ENCODE measurements at regions not wholly inside any gene's neighbourhood (a gene's known extent, or its start where the extent isn't known, plus 50 kb on each side); places are given as distances from the start of the nearest gene placed in this dataset.

- Histone ChIP-seq H3K9me3 (replicated peaks) (no peaks in the 10 kb centered on the region), H3K27ac (no peak overlapping the region), H3K27me3 (replicated peaks) (no peaks in the 10 kb centered on the region), H3K4me1 (replicated peaks) (no peaks in the 10 kb centered on the region), H3K4me3 (no peak overlapping the region), H3K36me3 (no peaks in the 10 kb centered on the region)
- DNase-seq (ENCODE audit: low read depth in 1 of 2, low spot score in 2 of 2) = no peak
Measured at GRCh38 chr9:18037981-18038380, 436.0 kb upstream of the ADAMTSL1 start.

- Histone ChIP-seq H3K4me3 (no peak overlapping the region), H3K36me3 (no peaks in the 10 kb centered on the region), H3K4me1 (replicated peaks) (no peaks in the 10 kb centered on the region), H3K27me3 (replicated peaks) (no peaks in the 10 kb centered on the region), H3K9me3 (replicated peaks) (no peaks in the 10 kb centered on the region), H3K27ac (no peak overlapping the region)
- no peak for DNase-seq (ENCODE audit: low read depth in 1 of 2, low spot score in 2 of 2)
Measured at GRCh38 chr9:18040327-18040726, 433.6 kb upstream of the ADAMTSL1 start.

GRCh38 chr9:18043978-18044377 lies 430.0 kb upstream of the ADAMTSL1 start:
- Histone ChIP-seq H3K4me1 (replicated peaks) (no peaks in the 10 kb centered on the region), H3K4me3 (no peak overlapping the region), H3K27ac (no peak overlapping the region), H3K27me3 (replicated peaks) (no peaks in the 10 kb centered on the region), H3K9me3 (replicated peaks) (no peaks in the 10 kb centered on the region), H3K36me3 (no peaks in the 10 kb centered on the region)
- DNase-seq (ENCODE audit: low read depth in 1 of 2, low spot score in 2 of 2) = no peak

GRCh38 chr9:18045326-18045725 lies 428.6 kb upstream of the ADAMTSL1 start:
- H3K27ac ChIP-seq = no peak overlapping the region
- H3K36me3 ChIP-seq = no peaks in the 10 kb centered on the region
- DNase-seq (ENCODE audit: low read depth in 1 of 2, low spot score in 2 of 2) = no peak
- no peaks in the 10 kb centered on the region for H3K4me1 ChIP-seq (replicated peaks)
- no peaks in the 10 kb centered on the region for H3K27me3 ChIP-seq (replicated peaks)
- no peaks in the 10 kb centered on the region for H3K9me3 ChIP-seq (replicated peaks)
- H3K4me3 ChIP-seq = no peak overlapping the region

- DNase-seq (ENCODE audit: low read depth in 1 of 2, low spot score in 2 of 2) = no peak
- Histone ChIP-seq H3K36me3 (no peaks in the 10 kb centered on the region), H3K27ac (no peak overlapping the region), H3K9me3 (replicated peaks) (no peaks in the 10 kb centered on the region), H3K4me3 (no peak overlapping the region), H3K4me1 (replicated peaks) (no peaks in the 10 kb centered on the region), H3K27me3 (replicated peaks) (no peaks in the 10 kb centered on the region)
Measured at GRCh38 chr9:18046068-18046467, 427.9 kb upstream of the ADAMTSL1 start.

GRCh38 chr9:18051638-18052037 lies 422.3 kb upstream of the ADAMTSL1 start:
- Histone ChIP-seq H3K4me3 (no peak overlapping the region), H3K4me1 (replicated peaks) (no peaks in the 10 kb centered on the region), H3K27me3 (replicated peaks) (no peaks in the 10 kb centered on the region), H3K36me3 (no peaks in the 10 kb centered on the region), H3K9me3 (replicated peaks) (no peaks in the 10 kb centered on the region), H3K27ac (no peak overlapping the region)
- no peak for DNase-seq (ENCODE audit: low read depth in 1 of 2, low spot score in 2 of 2)

- Histone ChIP-seq H3K4me3 (no peak overlapping the region), H3K4me1 (replicated peaks) (no peaks in the 10 kb centered on the region), H3K9me3 (replicated peaks) (no peaks in the 10 kb centered on the region), H3K36me3 (no peaks in the 10 kb centered on the region), H3K27me3 (replicated peaks) (no peaks in the 10 kb centered on the region), H3K27ac (no peak overlapping the region)
- DNase-seq (ENCODE audit: low read depth in 1 of 2, low spot score in 2 of 2) = no peak
Measured at GRCh38 chr9:18052060-18052459, 421.9 kb upstream of the ADAMTSL1 start.

- Histone ChIP-seq H3K4me3 (no peak overlapping the region), H3K9me3 (replicated peaks) (no peaks in the 10 kb centered on the region), H3K4me1 (replicated peaks) (no peaks in the 10 kb centered on the region), H3K27ac (no peak overlapping the region), H3K36me3 (no peaks in the 10 kb centered on the region), H3K27me3 (replicated peaks) (no peaks in the 10 kb centered on the region)
- no peak for DNase-seq (ENCODE audit: low read depth in 1 of 2, low spot score in 2 of 2)
Measured at GRCh38 chr9:18056269-18056992, 417.5 kb upstream of the ADAMTSL1 start.

GRCh38 chr9:18056993-18057369 lies 417.0 kb upstream of the ADAMTSL1 start:
- Histone ChIP-seq H3K36me3 (no peaks in the 10 kb centered on the region), H3K27me3 (replicated peaks) (no peaks in the 10 kb centered on the region), H3K4me3 (no peak overlapping the region), H3K9me3 (replicated peaks) (no peaks in the 10 kb centered on the region), H3K4me1 (replicated peaks) (no peaks in the 10 kb centered on the region), H3K27ac (no peak overlapping the region)
- DNase-seq (ENCODE audit: low read depth in 1 of 2, low spot score in 2 of 2) = no peak

GRCh38 chr9:18058564-18059442 lies 415.1 kb upstream of the ADAMTSL1 start:
- no peaks in the 10 kb centered on the region for H3K36me3 ChIP-seq
- H3K27ac ChIP-seq = no peak overlapping the region
- DNase-seq (ENCODE audit: low read depth in 1 of 2, low spot score in 2 of 2) = no peak
- H3K4me1 ChIP-seq (replicated peaks) = no peaks in the 10 kb centered on the region
- no peaks in the 10 kb centered on the region for H3K27me3 ChIP-seq (replicated peaks)
- H3K9me3 ChIP-seq (replicated peaks) = no peaks in the 10 kb centered on the region
- H3K4me3 ChIP-seq = no peak overlapping the region

- Histone ChIP-seq H3K9me3 (replicated peaks) (no peaks in the 10 kb centered on the region), H3K27ac (no peak overlapping the region), H3K4me1 (replicated peaks) (no peaks in the 10 kb centered on the region), H3K36me3 (no peaks in the 10 kb centered on the region), H3K27me3 (replicated peaks) (no peaks in the 10 kb centered on the region), H3K4me3 (no peak overlapping the region)
- no peak for DNase-seq (ENCODE audit: low read depth in 1 of 2, low spot score in 2 of 2)
Measured at GRCh38 chr9:18059447-18059846, 414.5 kb upstream of the ADAMTSL1 start.

GRCh38 chr9:18060269-18060934 lies 413.6 kb upstream of the ADAMTSL1 start:
- no peaks in the 10 kb centered on the region for H3K27me3 ChIP-seq (replicated peaks)
- H3K9me3 ChIP-seq (replicated peaks) = no peaks in the 10 kb centered on the region
- no peaks in the 10 kb centered on the region for H3K36me3 ChIP-seq
- no peak overlapping the region for H3K27ac ChIP-seq
- DNase-seq (ENCODE audit: low read depth in 1 of 2, low spot score in 2 of 2) = no peak
- H3K4me3 ChIP-seq = no peak overlapping the region
- no peaks in the 10 kb centered on the region for H3K4me1 ChIP-seq (replicated peaks)

GRCh38 chr9:18061332-18061731 lies 412.6 kb upstream of the ADAMTSL1 start:
- Histone ChIP-seq H3K4me1 (replicated peaks) (no peaks in the 10 kb centered on the region), H3K9me3 (replicated peaks) (no peaks in the 10 kb centered on the region), H3K27ac (no peak overlapping the region), H3K36me3 (no peaks in the 10 kb centered on the region), H3K4me3 (no peak overlapping the region), H3K27me3 (replicated peaks) (no peaks in the 10 kb centered on the region)
- no peak for DNase-seq (ENCODE audit: low read depth in 1 of 2, low spot score in 2 of 2)

GRCh38 chr9:18061856-18062255 lies 412.1 kb upstream of the ADAMTSL1 start:
- Histone ChIP-seq H3K4me3 (no peak overlapping the region), H3K4me1 (replicated peaks) (no peaks in the 10 kb centered on the region), H3K9me3 (replicated peaks) (no peaks in the 10 kb centered on the region), H3K36me3 (no peaks in the 10 kb centered on the region), H3K27ac (no peak overlapping the region), H3K27me3 (replicated peaks) (no peaks in the 10 kb centered on the region)
- DNase-seq (ENCODE audit: low read depth in 1 of 2, low spot score in 2 of 2) = no peak
